ENCODE measurements at regions not wholly inside any gene's neighbourhood (a gene's known extent, or its start where the extent isn't known, plus 50 kb on each side); places are given as distances from the start of the nearest gene placed in this dataset.

GRCh38 chr6:123747515-123747914 is 56.1 kb upstream of the NKAIN2 start:
- no peak overlapping the region for H3K4me3 ChIP-seq (ENCODE audit: low read depth, poor library complexity, severe bottlenecking)
- intact Hi-C loops (cut with DNase I; ENCODE audit: low total_unique reads), result no loop called here
- DNase-seq (ENCODE audit: low spot score in 2 of 2), result no peak
- TF ChIP-seq, protein P1, sequence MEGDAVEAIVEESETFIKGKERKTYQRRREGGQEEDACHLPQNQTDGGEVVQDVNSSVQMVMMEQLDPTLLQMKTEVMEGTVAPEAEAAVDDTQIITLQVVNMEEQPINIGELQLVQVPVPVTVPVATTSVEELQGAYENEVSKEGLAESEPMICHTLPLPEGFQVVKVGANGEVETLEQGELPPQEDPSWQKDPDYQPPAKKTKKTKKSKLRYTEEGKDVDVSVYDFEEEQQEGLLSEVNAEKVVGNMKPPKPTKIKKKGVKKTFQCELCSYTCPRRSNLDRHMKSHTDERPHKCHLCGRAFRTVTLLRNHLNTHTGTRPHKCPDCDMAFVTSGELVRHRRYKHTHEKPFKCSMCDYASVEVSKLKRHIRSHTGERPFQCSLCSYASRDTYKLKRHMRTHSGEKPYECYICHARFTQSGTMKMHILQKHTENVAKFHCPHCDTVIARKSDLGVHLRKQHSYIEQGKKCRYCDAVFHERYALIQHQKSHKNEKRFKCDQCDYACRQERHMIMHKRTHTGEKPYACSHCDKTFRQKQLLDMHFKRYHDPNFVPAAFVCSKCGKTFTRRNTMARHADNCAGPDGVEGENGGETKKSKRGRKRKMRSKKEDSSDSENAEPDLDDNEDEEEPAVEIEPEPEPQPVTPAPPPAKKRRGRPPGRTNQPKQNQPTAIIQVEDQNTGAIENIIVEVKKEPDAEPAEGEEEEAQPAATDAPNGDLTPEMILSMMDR (IDR thresholded peaks at IDR 0.05), result no peak
- TF ChIP-seq POLR2A (IDR thresholded peaks at IDR 0.05), result no peak

GRCh38 chr6:123745895-123746294 is 57.8 kb upstream of the NKAIN2 start:
- intact Hi-C loops (cut with DNase I; ENCODE audit: low total_unique reads), result no loop called here
- DNase-seq (ENCODE audit: low spot score in 2 of 2), result no peak
- H3K4me3 ChIP-seq (ENCODE audit: low read depth, poor library complexity, severe bottlenecking), result no peak overlapping the region
- 69 to 79% methylated on average over 2 of the region's 2 CpGs for WGBS, 2 donors
- no peak for TF ChIP-seq POLR2A (IDR thresholded peaks at IDR 0.05)
- TF ChIP-seq, protein P1 (IDR thresholded peaks at IDR 0.05), result no peak

DNA sequence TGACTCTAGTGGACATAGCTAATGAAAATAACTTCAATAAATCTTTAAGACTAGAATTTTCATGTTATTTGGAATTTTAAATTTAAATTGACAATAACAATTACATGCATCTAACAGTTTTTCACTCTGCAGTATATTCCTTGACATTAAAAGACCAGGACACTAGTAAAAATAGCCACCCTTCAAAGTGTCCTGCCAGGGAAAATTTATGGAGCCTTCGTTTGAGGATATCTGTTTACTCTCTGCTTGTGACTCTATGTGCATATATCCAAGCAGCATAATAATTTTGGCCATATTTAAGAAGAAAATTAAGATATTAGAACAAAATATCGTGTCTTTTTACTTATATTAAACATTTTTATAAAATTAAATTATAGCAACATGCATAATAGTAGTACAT is 58.8 kb upstream of the NKAIN2 start:
- DNase-seq (ENCODE audit: low spot score in 2 of 2), result no peak
- intact Hi-C loops (cut with DNase I; ENCODE audit: low total_unique reads), result no loop called here
- 59 to 65% methylated on average over 2 of the region's 2 CpGs for WGBS, 2 donors
- H3K4me3 ChIP-seq (ENCODE audit: low read depth, poor library complexity, severe bottlenecking), result no peak overlapping the region
- TF ChIP-seq, protein P1 (IDR thresholded peaks at IDR 0.05), result no peak
- TF ChIP-seq POLR2A (IDR thresholded peaks at IDR 0.05), result no peak

GRCh38 chr6:123742626-123743025 is 61.0 kb upstream of the NKAIN2 start:
- intact Hi-C loops (cut with DNase I; ENCODE audit: low total_unique reads), result no loop called here
- no peak for DNase-seq (ENCODE audit: low spot score in 2 of 2)
- no peak for TF ChIP-seq POLR2A (IDR thresholded peaks at IDR 0.05)
- TF ChIP-seq, protein P1 (IDR thresholded peaks at IDR 0.05), result no peak
- H3K4me3 ChIP-seq (ENCODE audit: low read depth, poor library complexity, severe bottlenecking), result no peak overlapping the region

- intact Hi-C loops (cut with DNase I; ENCODE audit: low total_unique reads), result no loop called here
- TF ChIP-seq, protein P1 (IDR thresholded peaks at IDR 0.05), result no peak
- no peak for TF ChIP-seq POLR2A (IDR thresholded peaks at IDR 0.05)
- DNase-seq (ENCODE audit: low spot score in 2 of 2), result no peak
- H3K4me3 ChIP-seq (ENCODE audit: low read depth, poor library complexity, severe bottlenecking), result no peak overlapping the region
Observed at GRCh38 chr6:123733180-123733579, 70.5 kb upstream of the NKAIN2 start.

DNA sequence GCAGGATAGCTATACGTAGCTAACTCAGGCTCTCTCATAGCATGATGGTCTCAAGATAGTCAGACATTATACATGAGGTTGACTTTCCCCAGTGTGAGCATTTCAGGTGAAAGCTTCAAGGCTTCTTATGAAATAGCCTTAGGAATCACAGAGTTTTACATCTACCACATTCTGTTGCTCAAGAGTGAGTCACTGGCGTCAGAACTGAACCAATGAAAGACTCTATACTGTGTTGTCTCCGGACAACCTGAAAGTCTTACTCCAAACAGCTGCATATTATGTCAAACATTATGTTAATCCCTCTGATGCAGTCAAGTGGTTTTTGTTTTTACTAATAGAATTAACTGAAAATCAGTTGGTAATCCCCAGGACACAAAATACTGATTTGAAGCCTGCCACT is 79.8 kb upstream of the TRDN start:
- no peak overlapping the region for H3K4me3 ChIP-seq (ENCODE audit: low read depth, poor library complexity, severe bottlenecking)
- 75 to 80% methylated on average over 3 of the region's 3 CpGs for WGBS, 2 donors
- TF ChIP-seq, protein P1 (IDR thresholded peaks at IDR 0.05), result no peak
- no peak for TF ChIP-seq POLR2A (IDR thresholded peaks at IDR 0.05)
- intact Hi-C loops (cut with DNase I; ENCODE audit: low total_unique reads), result loop anchor here (10.0 kb wide), 1 partner anchor 302 kb away; no protein-coding TSS in a partner anchor
- no peak for DNase-seq (ENCODE audit: low spot score in 2 of 2)

Data from lower leg skin (tissue), 4 donors.